Left lobe of liver (tissue), 2 donors: ENCODE measurements at regions not wholly inside any gene's neighbourhood (a gene's known extent, or its start where the extent isn't known, plus 50 kb on each side); places are given as distances from the start of the nearest gene placed in this dataset.
"Not testable (repeated sequence)": the region's sequence is repeated elsewhere in the genome, so short reads cannot be mapped to it uniquely, and the experiment has no call there.

ENCODE experiments used
- ATAC-seq: fragments of 200-7000 bp; cut with Tn5 transposase; one replicate; pipeline ENCODE4 v1.9.1; 2020; ENCODE audit warnings: mild to moderate bottlenecking, moderate library complexity
- DNase-seq: peaks from one replicate; pipeline ENCODE4 v3.0.0-alpha.2; 2020; ENCODE audit warnings: low spot score
- donor health status: DM: no; HTN: no; CAD: no; lungs with moderate emphysema.
- donor health status: DM: no; HTN: yes; CAD: no.

DNA sequence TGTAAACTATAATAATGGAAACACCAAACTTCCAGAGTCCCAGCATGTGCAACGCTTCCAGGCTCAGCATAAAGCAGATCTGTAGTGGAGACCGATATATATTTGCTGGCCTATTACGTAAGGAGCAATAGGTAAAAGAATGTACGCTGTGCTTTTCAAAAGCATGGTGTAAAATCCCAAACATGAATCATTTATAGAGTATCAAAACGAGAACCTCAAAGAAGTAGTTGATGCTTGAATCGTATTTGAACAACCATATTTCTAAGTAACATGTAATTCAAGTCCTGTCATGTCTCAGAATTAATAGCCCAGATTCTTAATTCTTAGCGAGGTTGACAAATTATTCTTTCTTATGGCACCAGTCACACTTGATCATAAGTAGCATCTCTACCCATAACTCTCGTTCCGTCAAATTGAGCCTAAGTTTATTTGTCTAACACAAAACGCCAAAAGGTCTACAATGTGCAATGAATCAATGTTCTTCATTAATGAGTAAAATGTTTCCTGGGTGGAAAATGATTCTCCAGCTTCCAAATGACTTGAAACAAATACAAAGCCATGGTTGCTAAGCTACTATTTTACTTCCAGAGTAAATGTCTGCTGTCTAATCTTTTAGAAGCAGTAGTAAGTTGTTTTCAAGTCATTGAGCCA is 811.5 kb upstream of the FRG1 start:
- DNase-seq (no peak), ATAC-seq (no peak)

DNA sequence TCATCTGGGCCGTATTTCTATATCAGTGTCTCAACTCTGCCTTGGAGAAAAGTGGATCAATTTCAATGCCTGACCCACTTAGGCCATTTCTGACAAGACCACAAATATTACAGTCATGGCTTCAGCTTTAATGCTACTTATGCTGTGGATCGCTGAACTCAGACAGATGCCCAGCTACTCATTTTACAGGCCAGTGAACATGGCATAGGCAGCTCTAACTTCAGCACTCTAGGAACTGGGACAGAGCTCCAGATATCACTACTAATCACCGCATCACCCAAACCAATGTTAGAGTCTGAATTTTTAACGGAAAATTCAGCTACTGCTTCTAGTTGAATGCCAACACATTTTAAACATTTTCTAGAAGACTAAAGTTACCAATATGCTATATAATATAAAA is 809.6 kb upstream of the FRG1 start:
- no peak for DNase-seq
- ATAC-seq: no peak

DNA sequence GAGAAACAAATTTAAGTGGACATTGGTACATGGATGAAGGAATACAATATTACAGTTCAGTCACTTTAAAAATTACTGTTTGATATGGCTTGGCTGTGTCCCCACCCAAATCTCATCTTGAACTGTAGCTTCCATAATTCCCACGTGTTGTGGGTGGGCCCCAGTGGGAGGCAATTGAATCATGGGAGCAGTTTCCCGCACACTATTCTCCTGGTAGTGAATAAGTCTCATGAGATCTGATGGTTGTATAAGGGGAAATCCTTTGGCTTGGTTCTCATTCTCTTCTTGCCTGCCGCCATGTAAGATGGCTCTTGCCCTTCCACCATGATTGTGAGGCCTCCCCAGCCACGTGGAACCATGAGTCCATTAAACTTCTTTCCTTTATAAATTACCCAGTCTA is 804.2 kb upstream of the FRG1 start:
- no peak for DNase-seq
- no peak for ATAC-seq

DNA sequence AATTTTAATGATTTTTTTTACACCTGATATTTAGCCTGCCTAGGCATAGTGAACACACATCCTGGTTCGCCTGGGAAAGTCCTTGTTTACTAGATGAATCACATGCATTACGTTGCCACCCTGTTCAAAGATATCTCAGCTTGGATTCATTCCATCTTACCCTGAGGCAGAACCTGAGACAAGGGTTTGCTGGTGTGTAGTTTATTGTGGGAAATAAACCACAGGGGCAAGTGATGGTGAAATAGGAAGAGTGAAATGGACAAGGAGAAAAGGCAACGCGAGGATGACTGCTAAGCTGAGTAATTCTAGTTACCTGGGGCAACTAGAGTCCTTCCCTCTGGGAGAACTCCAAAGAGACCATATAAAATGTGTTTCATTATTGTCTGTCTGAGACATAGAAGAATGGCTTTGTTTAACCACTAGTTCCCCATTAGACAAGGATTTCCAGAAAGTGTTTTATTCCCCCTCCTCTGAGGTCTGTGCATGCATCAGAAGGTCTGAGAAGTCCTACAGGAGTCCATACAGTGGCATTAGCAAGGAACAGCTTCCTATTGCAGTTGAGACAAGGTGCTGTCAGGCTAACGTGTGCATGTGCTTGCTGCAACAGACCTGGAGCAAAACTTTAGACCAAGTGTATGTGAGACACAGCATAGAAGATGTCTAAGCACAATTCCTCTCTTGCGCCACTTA is 797.3 kb upstream of the FRG1 start:
- ATAC-seq (no peak), DNase-seq (no peak)

DNA sequence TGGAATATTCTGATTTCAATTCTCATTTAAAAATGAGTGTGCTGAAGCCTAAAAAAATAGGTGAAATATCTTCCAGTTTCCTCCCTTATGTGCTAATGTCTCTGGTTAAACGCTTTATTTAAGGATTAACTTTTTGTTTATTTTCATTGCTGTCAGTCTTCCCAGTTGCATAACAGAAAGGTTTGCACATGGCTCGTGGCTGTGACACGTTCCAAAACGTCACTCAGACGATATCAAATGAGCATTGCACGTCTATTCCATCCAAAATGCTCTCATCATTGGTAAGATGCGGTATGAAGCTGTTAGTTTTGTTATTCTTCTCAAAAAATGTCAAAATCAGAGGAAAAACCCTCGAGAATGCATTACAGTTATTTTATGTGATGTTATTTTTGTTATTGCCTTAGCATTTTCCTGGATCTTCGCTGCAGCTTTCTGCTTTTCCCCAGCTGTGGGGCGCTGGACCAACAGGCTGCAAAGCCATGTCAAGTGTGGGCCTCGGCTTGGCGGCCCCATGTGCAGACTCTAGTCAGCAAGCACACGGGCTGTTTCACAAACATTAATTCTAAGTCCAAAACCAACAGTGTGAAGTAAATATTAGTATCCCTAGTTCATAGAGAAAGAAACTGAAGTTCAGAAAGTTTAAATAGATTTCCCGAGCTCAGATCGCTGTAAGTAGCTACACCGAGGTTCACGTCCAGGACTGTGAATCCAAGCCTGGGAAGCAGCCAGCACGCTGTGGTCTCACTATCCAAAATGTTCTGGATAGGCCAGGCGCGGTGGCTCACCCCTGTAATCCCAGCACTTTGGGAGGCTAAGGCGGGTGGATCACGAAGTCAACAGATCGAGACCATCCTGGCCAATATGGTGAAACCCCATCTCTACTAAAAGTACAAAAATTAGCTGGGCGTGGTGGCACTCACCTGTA is 793.4 kb upstream of the FRG1 start:
- DNase-seq: peak; percentile 56
- peak; percentile 87 for ATAC-seq

DNA sequence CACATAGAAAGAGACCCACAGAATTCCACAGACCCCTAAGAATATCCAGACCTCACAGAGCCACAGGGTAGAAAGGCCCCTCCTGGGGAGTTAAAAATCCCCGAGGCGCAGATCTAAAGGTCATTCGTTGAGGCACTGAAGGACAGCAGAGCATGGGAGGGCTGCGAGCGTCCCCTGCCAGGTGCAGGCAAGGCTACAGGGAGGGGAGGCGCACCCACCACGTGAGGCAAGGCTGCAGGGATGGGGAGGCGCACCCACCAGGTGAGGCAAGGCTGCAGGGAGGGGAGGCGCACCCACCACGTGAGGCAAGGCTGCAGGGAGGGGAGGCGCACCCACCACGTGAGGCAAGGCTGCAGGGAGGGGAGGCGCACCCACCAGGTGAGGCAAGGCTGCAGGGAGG is 785.6 kb upstream of the FRG1 start:
- DNase-seq, ATAC-seq: not testable (repeated sequence)

DNA sequence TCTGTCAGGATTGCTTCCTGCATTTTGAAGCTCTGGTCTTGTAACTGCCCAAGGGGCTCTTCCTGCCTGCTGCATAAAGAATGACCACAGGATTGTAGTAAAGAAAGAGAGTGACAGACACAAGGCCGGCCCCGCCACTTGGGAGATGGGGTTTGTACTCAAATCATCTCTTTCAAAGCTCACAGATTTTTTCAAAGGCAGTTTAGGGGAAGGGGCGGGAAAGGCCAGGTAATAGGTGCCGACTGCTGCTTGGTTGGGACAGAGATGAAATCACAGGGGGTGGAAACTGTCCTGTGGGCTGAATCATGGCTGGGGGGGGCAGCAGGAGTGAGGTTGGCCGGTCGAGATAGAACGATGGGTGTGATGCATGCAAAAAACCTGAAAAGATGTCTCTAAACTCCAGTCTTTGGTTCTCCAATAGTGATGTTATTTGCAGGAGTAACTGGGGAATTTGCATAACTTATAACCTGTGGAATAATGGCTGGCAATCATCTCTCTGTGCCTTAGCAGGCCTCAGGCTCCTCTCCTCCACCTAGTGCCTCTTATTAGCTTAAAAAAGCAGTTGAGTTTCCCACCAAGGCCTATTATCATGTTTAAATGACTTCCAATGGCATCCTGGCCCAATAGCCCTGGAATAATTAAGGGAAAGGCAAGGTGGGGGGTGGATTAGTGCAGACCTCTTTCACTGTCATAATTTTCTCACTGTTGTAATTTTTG is 778.4 kb upstream of the FRG1 start:
- no peak for ATAC-seq

DNA sequence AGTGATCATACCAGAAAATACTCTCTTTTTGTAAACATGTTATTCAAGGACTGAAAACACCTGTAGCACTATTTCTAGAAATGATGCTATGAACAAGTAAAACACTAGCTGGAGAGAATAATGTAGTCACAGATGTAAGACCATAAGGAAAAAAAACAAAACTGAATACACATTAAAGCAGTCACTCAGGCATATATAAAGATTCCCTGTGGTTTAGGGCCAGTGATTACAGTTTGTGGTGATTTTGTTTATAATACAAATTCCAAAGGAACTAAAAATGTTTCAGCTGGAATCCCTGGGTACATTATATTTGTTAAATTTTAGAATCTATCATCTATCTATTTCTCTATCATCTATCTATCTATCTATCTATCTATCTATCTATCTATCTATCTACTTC is 777.8 kb upstream of the FRG1 start:
- ATAC-seq (no peak), DNase-seq (no peak)

More for the DNA sequence above, 778.4 kb upstream of the FRG1 start:
- DNase-seq: no peak

DNA sequence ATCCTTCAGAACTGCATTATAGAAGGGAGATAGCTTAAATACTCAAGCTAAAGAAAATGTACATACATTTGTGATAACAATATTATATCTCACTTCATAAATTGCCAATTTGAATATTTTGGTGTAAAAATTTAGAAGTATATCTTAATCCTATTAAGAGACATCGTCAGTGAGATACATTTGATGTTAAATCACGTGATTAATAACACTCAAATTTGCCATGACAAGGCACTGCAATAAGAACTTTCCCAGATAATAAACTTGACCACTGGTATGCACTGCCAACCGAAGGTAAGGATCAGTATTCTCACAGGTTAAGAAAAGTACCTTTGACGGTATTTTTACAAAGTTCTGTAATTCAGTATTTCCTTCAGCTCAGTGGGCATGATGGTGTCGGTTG is 764.7 kb upstream of the FRG1 start:
- ATAC-seq: no peak

DNA sequence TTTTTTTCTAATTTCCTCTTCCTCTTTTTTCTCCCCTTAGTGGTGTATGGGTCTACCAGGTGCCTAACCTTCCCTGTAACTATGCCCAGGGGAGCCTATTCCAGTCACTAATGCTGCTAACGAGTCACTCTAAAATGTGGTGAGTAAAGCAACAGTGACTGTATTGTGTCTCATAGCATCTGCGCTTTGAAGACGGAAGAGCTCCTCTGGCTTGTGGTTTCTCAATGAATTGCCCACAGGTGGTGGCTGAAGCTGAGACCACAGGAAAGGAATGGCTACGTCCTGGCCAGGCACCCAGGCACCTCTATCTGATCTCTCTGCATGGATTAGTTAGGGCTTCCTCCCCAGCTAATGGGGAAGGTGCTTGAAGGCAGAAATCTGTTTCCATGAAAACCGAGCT is 763.5 kb upstream of the FRG1 start:
- DNase-seq: no peak
- no peak for ATAC-seq

More for the DNA sequence above, 764.7 kb upstream of the FRG1 start:
- no peak for DNase-seq

DNA sequence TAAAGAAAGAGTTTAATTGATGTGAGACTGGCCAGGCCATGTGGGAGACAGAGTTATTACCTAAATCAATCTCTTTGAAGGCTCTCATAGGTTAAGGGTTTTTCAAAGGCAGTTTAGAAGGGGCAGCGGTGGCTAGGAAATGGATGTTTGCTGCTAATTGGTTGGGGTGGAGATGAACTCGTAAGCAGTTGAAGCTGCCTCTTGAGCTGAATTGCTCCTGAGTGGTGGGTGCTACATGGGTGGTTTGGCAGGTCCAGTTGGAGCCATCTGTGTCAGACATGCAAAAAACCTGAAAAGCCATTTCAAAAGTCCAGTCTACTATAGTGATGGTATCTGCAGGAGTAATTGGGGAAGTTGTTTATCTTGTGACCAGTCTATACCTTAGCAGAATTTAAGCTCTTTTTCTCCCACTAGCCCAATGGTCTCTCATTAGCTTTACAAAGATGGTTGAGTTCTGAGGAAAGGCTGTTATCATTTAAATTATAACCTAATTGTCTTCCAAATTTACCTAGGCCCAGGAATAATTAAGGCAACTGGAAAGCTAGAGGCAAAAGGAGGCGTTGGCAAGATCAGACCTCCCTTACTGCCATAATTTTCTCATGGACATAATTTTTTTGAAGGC is 762.4 kb upstream of the FRG1 start:
- ATAC-seq (no peak), DNase-seq (no peak)

DNA sequence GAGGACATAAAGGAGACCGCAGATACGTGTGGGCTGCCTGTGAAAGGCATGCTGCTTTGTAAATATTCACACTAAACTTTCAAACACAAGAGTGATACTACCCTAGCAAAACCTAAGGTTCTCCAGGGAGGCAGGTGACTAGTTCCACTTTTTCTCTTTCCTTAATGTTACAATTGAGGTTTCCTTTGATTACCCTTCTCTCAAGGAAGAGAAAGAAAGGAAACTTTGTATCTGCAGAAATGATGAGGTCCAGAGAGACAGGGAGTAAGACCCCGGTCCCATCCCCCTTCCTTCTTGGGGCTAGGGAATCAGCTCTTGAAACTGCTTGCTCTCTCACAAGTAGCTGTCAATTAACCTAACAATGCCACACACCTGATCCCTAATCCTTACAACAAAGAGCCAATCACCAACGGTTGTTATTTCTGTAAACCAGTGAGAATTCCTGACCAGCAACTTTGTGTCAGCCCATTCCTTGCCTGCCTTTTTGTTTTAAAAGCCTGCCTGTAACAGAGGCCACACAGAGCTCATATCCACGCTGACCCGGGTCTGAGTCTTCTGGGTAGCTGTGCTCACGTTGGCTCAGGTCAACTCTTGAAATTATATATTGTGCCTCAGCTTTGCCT is 754.8 kb upstream of the FRG1 start:
- DNase-seq (no peak), ATAC-seq (no peak)

DNA sequence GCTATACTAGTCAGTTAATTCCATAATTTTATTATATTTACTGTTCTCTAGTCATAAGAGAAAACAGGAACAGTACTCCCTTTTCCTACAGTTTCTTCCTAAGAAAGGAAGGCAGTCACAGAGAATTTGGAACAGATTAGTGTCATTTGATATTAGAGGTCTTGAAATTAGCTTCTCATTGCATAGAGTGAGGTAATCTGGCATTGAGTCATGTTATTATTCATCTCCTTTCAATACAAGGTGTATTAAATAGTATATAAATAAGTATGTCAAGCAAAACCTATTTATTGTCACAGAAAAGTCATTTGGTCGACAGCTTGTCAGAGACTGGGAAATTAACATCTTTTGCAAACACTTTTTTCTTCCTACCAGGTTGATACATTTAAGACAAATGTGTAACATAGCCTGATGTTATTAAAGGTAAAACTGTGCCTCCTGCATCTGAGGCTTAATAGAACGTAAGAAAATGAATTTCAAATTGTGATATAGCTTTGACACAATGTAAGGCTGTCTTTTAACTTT is 753.1 kb upstream of the FRG1 start:
- ATAC-seq (no peak), DNase-seq (no peak)

DNA sequence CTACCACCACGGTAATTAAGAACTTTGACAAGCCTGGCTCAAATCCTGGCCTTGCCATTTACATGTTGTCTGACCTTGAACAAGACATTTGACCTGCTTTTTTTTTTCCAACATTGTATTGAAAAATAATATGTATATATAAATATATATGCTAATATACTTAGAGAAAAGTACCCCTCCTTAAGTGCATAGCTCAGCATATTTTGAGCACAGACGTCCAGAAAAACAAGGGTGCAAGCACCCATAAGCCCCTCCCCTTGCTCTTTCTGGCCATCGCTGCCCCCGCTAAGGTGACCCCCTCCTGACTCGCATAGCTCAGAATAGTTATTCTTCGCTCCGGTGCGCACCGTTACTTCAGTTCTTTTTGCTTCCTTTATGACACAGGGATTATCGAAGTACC is 742.0 kb upstream of the FRG1 start:
- DNase-seq: no peak
- no peak for ATAC-seq

DNA sequence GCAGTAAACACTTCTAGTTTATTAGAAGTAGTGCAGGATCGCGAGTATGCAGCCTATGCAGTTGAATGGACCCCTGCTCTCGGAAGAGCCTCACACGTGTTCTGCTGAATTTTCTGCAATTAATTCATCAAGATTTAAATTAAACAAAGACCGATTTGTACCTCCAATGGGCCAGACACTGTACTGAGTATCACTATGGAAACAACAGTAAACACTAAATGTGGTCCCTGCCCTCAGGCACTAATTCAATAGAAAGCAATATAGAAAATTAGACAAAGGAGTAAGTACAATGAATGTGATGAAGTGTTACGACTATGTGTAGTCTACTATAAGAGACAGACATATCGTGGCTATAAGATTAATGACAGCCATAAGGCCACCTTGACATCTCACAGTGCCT is 740.3 kb upstream of the FRG1 start:
- ATAC-seq: no peak
- DNase-seq: no peak

DNA sequence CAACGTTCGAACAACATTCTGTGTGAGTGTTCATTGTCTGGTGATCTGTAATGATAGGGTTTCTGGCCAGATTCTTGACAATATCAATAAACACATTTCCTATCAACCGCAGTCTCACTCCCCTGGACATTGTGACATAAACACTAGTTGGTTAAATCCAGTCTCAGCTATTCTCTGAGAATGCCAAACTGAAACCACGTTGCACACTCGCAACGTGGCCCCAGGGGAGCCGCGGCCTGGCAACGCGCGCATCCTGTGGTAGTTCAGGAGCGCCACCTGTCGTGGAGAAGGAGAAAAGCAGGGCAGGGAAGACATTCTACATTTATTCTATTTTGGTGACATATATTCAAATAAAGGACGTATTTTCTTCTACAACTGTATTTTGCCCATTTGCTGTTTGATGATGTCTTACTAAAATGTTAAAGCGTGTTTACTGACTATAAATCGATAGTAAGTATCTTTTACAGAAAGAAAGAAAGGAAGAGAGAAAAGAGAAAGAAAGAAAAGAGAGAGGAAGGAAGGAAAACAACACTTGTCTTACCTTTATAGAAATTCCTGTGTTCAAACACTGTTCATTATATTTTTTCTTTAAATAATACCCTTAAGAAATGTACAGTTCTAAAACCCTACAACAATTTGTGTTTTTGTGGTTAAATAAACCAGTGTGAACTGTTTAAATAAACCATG is 738.3 kb upstream of the FRG1 start:
- ATAC-seq (peak; percentile 99), DNase-seq (peak; percentile 65)

DNA sequence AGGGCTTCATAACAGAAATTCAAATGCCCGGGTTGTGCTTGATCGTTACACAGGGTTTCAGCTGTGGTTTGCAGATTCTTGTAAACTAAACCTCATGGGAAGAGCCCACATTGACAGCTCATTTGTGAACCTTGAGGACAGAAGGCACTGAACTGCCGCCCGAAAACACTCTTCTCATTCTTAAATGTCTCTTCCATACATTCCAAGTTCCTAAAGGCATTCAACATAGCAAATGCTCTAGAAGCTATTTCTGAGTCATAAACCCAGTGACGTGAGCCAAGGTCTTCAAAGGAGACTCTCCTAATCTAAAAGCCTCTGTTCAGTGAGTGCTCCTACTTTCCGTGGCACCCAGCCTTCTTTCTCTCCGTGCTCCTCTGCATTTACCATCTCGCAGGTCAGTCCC is 737.8 kb upstream of the FRG1 start:
- peak; percentile 66 for ATAC-seq

DNA sequence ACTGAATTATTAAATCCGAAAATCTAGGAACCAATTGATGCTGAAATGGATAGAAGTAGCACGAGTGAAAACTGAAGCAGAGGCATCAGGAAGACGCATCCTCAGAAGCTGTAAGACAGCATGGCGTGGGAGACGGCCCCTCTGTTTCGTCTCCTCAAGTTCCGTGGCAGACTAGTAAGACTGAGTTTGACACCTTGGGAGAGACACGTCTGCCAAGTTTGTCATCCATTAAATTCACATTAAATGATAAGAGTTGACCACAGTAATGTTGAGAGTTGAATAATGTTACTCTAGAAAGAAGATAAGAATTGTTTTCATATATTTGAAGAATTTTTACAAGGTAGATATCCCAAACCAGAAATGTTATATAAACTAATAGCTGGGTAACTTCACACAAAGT is 736.1 kb upstream of the FRG1 start:
- DNase-seq (no peak), ATAC-seq (no peak)

More for the DNA sequence above, 737.8 kb upstream of the FRG1 start:
- no peak for DNase-seq

DNA sequence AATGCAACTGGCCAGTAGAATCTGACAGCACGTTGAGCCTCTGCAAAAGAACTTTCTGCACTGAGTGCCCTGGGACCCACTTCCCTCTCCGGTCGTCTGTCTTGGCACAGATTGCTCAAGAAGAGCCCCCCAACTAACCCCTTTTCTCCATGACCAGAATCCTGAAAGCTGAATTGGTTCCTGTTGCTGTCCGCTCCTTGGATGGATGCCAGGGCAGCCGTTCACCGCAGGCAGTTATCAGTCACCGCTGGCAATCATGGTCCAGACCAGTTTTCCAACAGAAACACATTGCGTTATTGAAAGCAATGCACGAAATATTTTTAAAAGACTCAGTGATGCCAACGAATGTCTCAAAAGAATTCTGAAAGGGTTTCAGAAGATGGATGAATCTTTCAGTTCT is 733.7 kb upstream of the FRG1 start:
- ATAC-seq (no peak), DNase-seq (no peak)
